IPS-15b (cell line): ENCODE measurements at regions not wholly inside any gene's neighbourhood (a gene's known extent, or its start where the extent isn't known, plus 50 kb on each side); places are given as distances from the start of the nearest gene placed in this dataset.

Experiments used
- H3K27me3 ChIP-seq: one replicate; pipeline ENCODE4 v1.6.1; 2013; ENCODE audit warnings: low read length; ENCODE audit not compliant: control insufficient read depth, insufficient read depth
- H3K36me3 ChIP-seq: one replicate; pipeline ENCODE4 v1.6.1; 2013; ENCODE audit warnings: low read length; ENCODE audit not compliant: control insufficient read depth, insufficient read depth
- H3K4me1 ChIP-seq: one replicate; pipeline ENCODE4 v1.6.1; 2013; ENCODE audit warnings: mild to moderate bottlenecking, low read length; ENCODE audit not compliant: control insufficient read depth, insufficient read depth
- H3K4me3 ChIP-seq: one replicate; pipeline ENCODE4 v1.5.1; 2013; ENCODE audit warnings: low read depth, low read length
- H3K9ac ChIP-seq: one replicate; pipeline ENCODE4 v1.6.1; 2013; ENCODE audit warnings: low read depth, mild to moderate bottlenecking, low read length
- H3K9me3 ChIP-seq: one replicate; pipeline ENCODE4 v1.6.1; 2013; ENCODE audit warnings: mild to moderate bottlenecking, low read length; ENCODE audit not compliant: control insufficient read depth, insufficient read depth

GRCh38 chr5:164091836-164092235, 586.4 kb downstream of the MAT2B start:
- Histone ChIP-seq H3K9me3 (no peaks in the 10 kb centered on the region), H3K4me3 (no peak overlapping the region), H3K27me3 (no peaks in the 10 kb centered on the region), H3K9ac (no peak overlapping the region), H3K36me3 (no peaks in the 10 kb centered on the region), H3K4me1 (no peaks in the 10 kb centered on the region)

DNA sequence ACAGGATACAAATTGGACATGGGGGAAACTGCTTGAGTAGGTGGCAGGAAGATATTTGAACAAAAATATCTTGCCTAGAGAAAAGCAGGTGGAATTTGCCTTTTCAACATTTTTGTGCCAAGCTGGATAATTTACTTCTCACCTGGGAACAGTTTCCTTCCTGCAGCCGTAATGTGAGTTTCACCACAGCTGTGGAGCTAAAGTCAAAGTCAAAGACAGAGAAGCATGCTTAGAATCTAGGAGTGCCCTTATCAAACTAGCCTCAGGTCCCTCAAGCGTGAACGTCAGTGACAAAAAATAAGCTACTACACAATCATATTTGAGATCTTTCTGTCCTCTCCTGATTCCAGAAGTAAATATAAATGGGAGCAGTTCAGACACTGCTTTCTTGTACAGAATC, 588.9 kb downstream of the MAT2B start:
- Histone ChIP-seq H3K27me3 (no peaks in the 10 kb centered on the region), H3K36me3 (no peaks in the 10 kb centered on the region), H3K9me3 (no peaks in the 10 kb centered on the region), H3K9ac (no peak overlapping the region), H3K4me3 (no peak overlapping the region), H3K4me1 (no peaks in the 10 kb centered on the region)

DNA sequence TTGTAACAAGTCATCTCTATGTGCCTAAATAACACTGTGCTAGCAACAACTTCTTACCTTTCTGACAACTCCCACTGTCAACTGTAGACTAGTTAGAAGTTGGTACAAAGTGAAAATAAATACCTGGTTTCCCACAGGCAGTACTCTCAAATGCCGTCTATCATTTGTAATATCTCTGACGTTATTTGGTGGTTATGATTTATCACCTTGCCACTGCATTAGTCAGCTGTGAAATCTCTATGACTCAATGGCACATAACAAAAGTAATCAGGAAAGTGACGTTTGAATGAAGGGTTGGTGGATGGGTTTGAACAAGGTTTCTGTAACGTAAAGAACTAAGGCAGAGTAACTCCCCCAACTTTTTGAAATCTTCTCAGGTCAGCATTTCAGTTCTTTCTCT, 592.3 kb downstream of the MAT2B start:
- Histone ChIP-seq H3K9ac (no peak overlapping the region), H3K9me3 (no peaks in the 10 kb centered on the region), H3K27me3 (no peaks in the 10 kb centered on the region), H3K4me1 (no peaks in the 10 kb centered on the region), H3K4me3 (no peak overlapping the region), H3K36me3 (no peaks in the 10 kb centered on the region)

DNA sequence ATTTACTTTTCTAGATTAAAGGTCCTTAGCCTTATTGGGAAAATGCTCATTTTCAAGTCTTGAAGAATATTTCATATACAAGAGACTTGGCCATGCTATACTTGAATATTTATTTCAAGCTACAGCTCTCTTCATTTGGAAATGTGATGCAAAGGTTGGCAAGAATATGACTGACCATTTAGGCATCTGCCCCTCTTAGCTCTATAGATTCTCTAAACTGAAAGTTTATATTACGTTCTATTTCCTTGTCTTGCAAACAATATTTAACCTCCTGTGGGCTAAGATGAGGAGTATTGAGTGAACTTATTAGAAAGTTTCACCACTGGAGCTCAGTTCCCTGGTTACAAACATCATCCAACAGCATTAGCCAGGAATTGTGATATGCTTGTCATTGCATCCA, 593.1 kb downstream of the MAT2B start:
- Histone ChIP-seq H3K36me3 (no peaks in the 10 kb centered on the region), H3K9me3 (no peaks in the 10 kb centered on the region), H3K4me3 (no peak overlapping the region), H3K9ac (no peak overlapping the region), H3K4me1 (no peaks in the 10 kb centered on the region), H3K27me3 (no peaks in the 10 kb centered on the region)

GRCh38 chr5:164098979-164099378, 593.6 kb downstream of the MAT2B start:
- H3K36me3 ChIP-seq = no peaks in the 10 kb centered on the region
- H3K9me3 ChIP-seq = no peaks in the 10 kb centered on the region
- no peak overlapping the region for H3K4me3 ChIP-seq
- H3K9ac ChIP-seq = no peak overlapping the region
- H3K4me1 ChIP-seq = no peaks in the 10 kb centered on the region
- no peaks in the 10 kb centered on the region for H3K27me3 ChIP-seq

- no peaks in the 10 kb centered on the region for H3K36me3 ChIP-seq
- no peaks in the 10 kb centered on the region for H3K9me3 ChIP-seq
- no peaks in the 10 kb centered on the region for H3K27me3 ChIP-seq
- H3K4me3 ChIP-seq = no peak overlapping the region
- H3K4me1 ChIP-seq = no peaks in the 10 kb centered on the region
- no peak overlapping the region for H3K9ac ChIP-seq
Observed at GRCh38 chr5:164115420-164115819, 610.0 kb downstream of the MAT2B start.

DNA sequence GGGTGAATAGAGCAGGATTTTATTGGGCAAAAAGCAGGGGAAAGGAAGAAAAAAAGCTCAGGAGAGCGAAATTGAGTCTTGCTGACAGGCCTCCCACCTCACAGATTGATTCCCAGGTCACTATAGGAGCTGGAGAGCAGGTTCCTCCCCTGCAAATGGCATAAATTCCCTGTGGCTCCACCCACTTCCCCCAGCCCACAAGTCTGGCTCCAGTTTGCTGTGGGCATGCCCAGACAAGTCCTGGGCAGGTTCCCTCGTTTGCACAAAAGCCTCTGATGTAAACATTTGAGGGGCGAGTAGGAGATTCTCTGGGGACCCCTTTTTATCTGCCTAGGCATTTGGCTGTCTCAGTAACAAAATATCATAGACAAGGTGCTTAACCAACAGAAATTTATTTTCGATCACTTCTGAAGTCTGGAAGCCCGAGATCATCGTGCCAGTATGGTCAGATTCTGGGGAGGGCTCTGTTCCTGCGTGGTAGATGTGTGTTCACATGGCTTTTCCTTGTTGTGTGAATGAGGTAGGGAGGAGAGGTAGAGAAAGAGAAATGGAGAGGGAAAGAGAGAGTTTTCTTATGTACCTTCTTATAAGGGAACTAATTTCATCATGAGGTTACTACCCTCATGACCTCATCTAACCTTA, 614.5 kb downstream of the MAT2B start:
- H3K36me3 ChIP-seq = no peaks in the 10 kb centered on the region
- no peaks in the 10 kb centered on the region for H3K4me1 ChIP-seq
- H3K9ac ChIP-seq = no peak overlapping the region
- H3K9me3 ChIP-seq = no peaks in the 10 kb centered on the region
- no peaks in the 10 kb centered on the region for H3K27me3 ChIP-seq
- no peak overlapping the region for H3K4me3 ChIP-seq

- Histone ChIP-seq H3K9ac (no peak overlapping the region), H3K27me3 (no peaks in the 10 kb centered on the region), H3K4me3 (no peak overlapping the region), H3K36me3 (no peaks in the 10 kb centered on the region), H3K9me3 (peaks cover 12% of the 10 kb centered on the region), H3K4me1 (no peaks in the 10 kb centered on the region)
Observed at GRCh38 chr5:164127527-164127926, 622.1 kb downstream of the MAT2B start.

- Histone ChIP-seq H3K27me3 (no peaks in the 10 kb centered on the region), H3K9me3 (peaks cover 10% of the 10 kb centered on the region), H3K4me3 (no peak overlapping the region), H3K9ac (no peak overlapping the region), H3K4me1 (no peaks in the 10 kb centered on the region), H3K36me3 (no peaks in the 10 kb centered on the region)
Observed at GRCh38 chr5:164132358-164132757, 626.9 kb downstream of the MAT2B start.

DNA sequence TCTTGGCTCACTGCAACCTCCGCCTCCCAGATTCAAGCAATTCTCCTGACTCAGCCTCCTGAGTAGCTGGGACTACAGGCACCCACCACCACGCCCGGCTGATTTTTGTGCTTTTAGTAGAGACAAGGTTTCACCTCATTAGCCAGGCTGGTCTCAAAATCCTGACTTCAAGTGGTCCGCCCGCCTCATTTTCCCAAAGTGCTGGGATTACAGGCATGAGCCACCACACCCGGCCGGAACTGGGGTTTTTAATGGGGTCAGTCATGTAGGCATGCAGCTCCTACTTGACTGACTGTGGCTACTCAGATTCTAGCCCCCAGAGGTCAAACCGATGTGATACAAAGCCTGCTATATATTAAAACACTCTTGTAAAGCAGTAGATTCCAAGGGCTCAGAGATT, 631.7 kb downstream of the MAT2B start:
- Histone ChIP-seq H3K27me3 (no peaks in the 10 kb centered on the region), H3K4me1 (no peaks in the 10 kb centered on the region), H3K9ac (no peak overlapping the region), H3K4me3 (no peak overlapping the region), H3K9me3 (no peaks in the 10 kb centered on the region), H3K36me3 (no peaks in the 10 kb centered on the region)

- H3K27me3 ChIP-seq = no peaks in the 10 kb centered on the region
- H3K4me3 ChIP-seq = no peak overlapping the region
- H3K9me3 ChIP-seq = no peaks in the 10 kb centered on the region
- no peaks in the 10 kb centered on the region for H3K4me1 ChIP-seq
- no peak overlapping the region for H3K9ac ChIP-seq
- H3K36me3 ChIP-seq = no peaks in the 10 kb centered on the region
Observed at GRCh38 chr5:164139423-164139822, 634.0 kb downstream of the MAT2B start.

- Histone ChIP-seq H3K4me3 (no peak overlapping the region), H3K4me1 (peaks cover 8% of the 10 kb centered on the region), H3K9ac (no peak overlapping the region), H3K9me3 (no peaks in the 10 kb centered on the region), H3K27me3 (no peaks in the 10 kb centered on the region), H3K36me3 (no peaks in the 10 kb centered on the region)
Observed at GRCh38 chr5:164145458-164145857, 640.0 kb downstream of the MAT2B start.
